H9 (cell line): ENCODE measurements at regions not wholly inside any gene's neighbourhood (a gene's known extent, or its start where the extent isn't known, plus 50 kb on each side); places are given as distances from the start of the nearest gene placed in this dataset.

Source experiments
- DNase-seq: peaks from one replicate; pipeline ENCODE4 v3.0.0-alpha.2; 2017
- H2AFZ ChIP-seq: one replicate; pipeline ENCODE4 v1.6.1; 2013; ENCODE audit warnings: mild to moderate bottlenecking, low read length, control low read depth, moderate library complexity
- H2AK5ac ChIP-seq: 2 replicates; pipeline ENCODE4 v1.6.1; 2013; ENCODE audit warnings: low read length, control low read depth, mixed read lengths; ENCODE audit not compliant: insufficient read length
- H2BK120ac ChIP-seq: one replicate; pipeline ENCODE4 v1.6.1; 2013; ENCODE audit warnings: low read depth, mild to moderate bottlenecking, low read length, control low read depth, inconsistent platforms; ENCODE audit not compliant: poor library complexity, severe bottlenecking
- H2BK12ac ChIP-seq: 2 replicates; pipeline ENCODE4 v1.6.1; 2013; ENCODE audit warnings: low read length, control low read depth, mixed read lengths, low read depth; ENCODE audit not compliant: insufficient read length
- H2BK15ac ChIP-seq: 2 replicates; pipeline ENCODE4 v1.6.1; 2013; ENCODE audit warnings: low read depth, low read length, control low read depth
- H2BK20ac ChIP-seq: one replicate; pipeline ENCODE4 v1.6.1; 2013; ENCODE audit warnings: low read depth, mild to moderate bottlenecking, low read length, control low read depth, inconsistent platforms; ENCODE audit not compliant: poor library complexity, severe bottlenecking
- H2BK5ac ChIP-seq: 2 replicates; pipeline ENCODE4 v1.6.1; 2013; ENCODE audit warnings: low read length, control low read depth, mixed read lengths; ENCODE audit not compliant: insufficient read length
- H3K14ac ChIP-seq: 2 replicates; pipeline ENCODE4 v1.6.1; 2013; ENCODE audit warnings: low read length, control low read depth; ENCODE audit not compliant: insufficient read depth
- H3K18ac ChIP-seq: 2 replicates; pipeline ENCODE4 v1.6.1; 2013; ENCODE audit warnings: low read depth, mild to moderate bottlenecking, mixed read lengths, low read length, control low read depth; ENCODE audit not compliant: insufficient read length
- H3K23ac ChIP-seq: 2 replicates; pipeline ENCODE4 v1.6.1; 2013; ENCODE audit warnings: low read length, control low read depth, mixed read lengths, low read depth; ENCODE audit not compliant: insufficient read length
- H3K23me2 ChIP-seq: 2 replicates; pipeline ENCODE4 v1.6.1; 2013; ENCODE audit warnings: low read depth, mild to moderate bottlenecking, mixed read lengths, low read length, control low read depth; ENCODE audit not compliant: insufficient read length, poor library complexity, severe bottlenecking
- H3K27ac ChIP-seq: 2 replicates; pipeline ENCODE4 v1.5.1; 2013; ENCODE audit warnings: low read length, control low read depth, mixed read lengths, low read depth; ENCODE audit not compliant: insufficient read length
- H3K27me3 ChIP-seq: 2 replicates; pipeline ENCODE4 v1.6.1; 2013; ENCODE audit warnings: low read length, control low read depth, inconsistent platforms; ENCODE audit not compliant: insufficient read depth
- H3K4ac ChIP-seq: 2 replicates; pipeline ENCODE4 v1.6.1; 2013; ENCODE audit warnings: low read depth, mild to moderate bottlenecking, control low read depth, inconsistent platforms, low read length, moderate library complexity
- H3K4me1 ChIP-seq: 2 replicates; pipeline ENCODE4 v1.6.1; 2013; ENCODE audit warnings: low read length, control low read depth, inconsistent platforms; ENCODE audit not compliant: insufficient read depth
- H3K4me2 ChIP-seq: 2 replicates; pipeline ENCODE4 v1.6.1; 2013; ENCODE audit warnings: low read length, control low read depth, mixed read lengths; ENCODE audit not compliant: insufficient read length, insufficient read depth
- H3K56ac ChIP-seq: 2 replicates; pipeline ENCODE4 v1.6.1; 2013; ENCODE audit warnings: low read depth, mild to moderate bottlenecking, mixed read lengths, low read length, control low read depth; ENCODE audit not compliant: insufficient read length
- H3K79me1 ChIP-seq: 2 replicates; pipeline ENCODE4 v1.6.1; 2013; ENCODE audit warnings: low read depth, mild to moderate bottlenecking, moderate library complexity, low read length, control low read depth, inconsistent platforms; ENCODE audit not compliant: insufficient read depth, poor library complexity, severe bottlenecking
- H3K79me2 ChIP-seq: 2 replicates; pipeline ENCODE4 v1.6.1; 2013; ENCODE audit warnings: low read length, control low read depth, inconsistent platforms; ENCODE audit not compliant: insufficient read depth
- H3K9ac ChIP-seq: 2 replicates; pipeline ENCODE4 v1.6.1; 2013; ENCODE audit warnings: low read length, control low read depth, mixed read lengths; ENCODE audit not compliant: insufficient read length; ENCODE audit errors: extremely low read depth
- H3K9me3 ChIP-seq: one replicate; pipeline ENCODE4 v1.6.1; 2013; ENCODE audit warnings: low read depth, low read length, inconsistent platforms; ENCODE audit not compliant: control insufficient read depth
- H3T11ph ChIP-seq: one replicate; pipeline ENCODE4 v1.6.1; 2013; ENCODE audit warnings: mild to moderate bottlenecking, low read length, control low read depth, inconsistent platforms
- H4K20me1 ChIP-seq: one replicate; pipeline ENCODE4 v1.6.1; 2013; ENCODE audit not compliant: control insufficient read depth, insufficient read length, insufficient read depth
- H4K5ac ChIP-seq: 2 replicates; pipeline ENCODE4 v1.6.1; 2013; ENCODE audit warnings: low read depth, mild to moderate bottlenecking, mixed read lengths, low read length, control low read depth; ENCODE audit not compliant: insufficient read length
- H4K8ac ChIP-seq: replicated peaks from 2 replicates; pipeline ENCODE4 v1.6.1; 2013; ENCODE audit warnings: low read length, control low read depth, mixed read lengths, low read depth; ENCODE audit not compliant: insufficient read length
- H4K91ac ChIP-seq: 2 replicates; pipeline ENCODE4 v1.6.1; 2013; ENCODE audit warnings: low read depth, mild to moderate bottlenecking, moderate library complexity, mixed read lengths, low read length, control low read depth; ENCODE audit not compliant: insufficient read length
- H3K27ac Mint-ChIP-seq, 3 experiments: 2 replicates in 2 of 3; 3 replicates in 1 of 3; pipeline ENCODE4 v1.8.0; 2020 to 2021; ENCODE audit warnings: mixed read lengths in 3 of 3, mild to moderate bottlenecking in 1 of 3, moderate library complexity in 1 of 3
- H3K27me3 Mint-ChIP-seq: 2 replicates; pipeline ENCODE4 v1.8.0; 2021; ENCODE audit warnings: low read depth, mild to moderate bottlenecking, moderate library complexity, mixed read lengths
- H3K36me3 Mint-ChIP-seq, 3 experiments: 2 replicates in 2 of 3; 3 replicates in 1 of 3; pipeline ENCODE4 v1.8.0; 2020 to 2021; ENCODE audit warnings: low read depth in 3 of 3, mixed read lengths in 3 of 3; ENCODE audit not compliant: insufficient read depth in 1 of 3
- H3K4me1 Mint-ChIP-seq, 2 experiments: 2 replicates each; pipeline ENCODE4 v1.8.0; 2020; ENCODE audit warnings: mixed read lengths in 2 of 2
- H3K4me3 Mint-ChIP-seq, 2 experiments: 2 replicates in 1 of 2; 3 replicates in 1 of 2; pipeline ENCODE4 v1.8.0; 2020 to 2021; ENCODE audit warnings: mild to moderate bottlenecking in 2 of 2, mixed read lengths in 2 of 2, moderate library complexity in 1 of 2
- H3K9me3 Mint-ChIP-seq, 2 experiments: 2 replicates in 1 of 2; 3 replicates in 1 of 2; pipeline ENCODE4 v1.8.0; 2020; ENCODE audit warnings: mild to moderate bottlenecking in 2 of 2, mixed read lengths in 2 of 2, moderate library complexity in 1 of 2
- WGBS: extraction: QIAGEN DNeasy Blood & Tissue Kit; methylation state at CpG from one replicate; pipeline ENCODE4 v1.1.7; 2013; ENCODE audit warnings: missing lambda C conversion rate, low lambda C conversion rate, mixed read lengths; ENCODE audit not compliant: insufficient read length; ENCODE audit errors: extremely low coverage; 5-methylcytosine and 5-hydroxymethylcytosine counted together
- TF ChIP-seq, protein P1 (sequence below): fragments of 200-600 bp; sonication (generic); conservative IDR thresholded peaks from 3 replicates; pipeline ENCODE4 v1.8.0; 2021; ENCODE audit warnings: antibody characterized with exemption, mild to moderate bottlenecking

DNA sequence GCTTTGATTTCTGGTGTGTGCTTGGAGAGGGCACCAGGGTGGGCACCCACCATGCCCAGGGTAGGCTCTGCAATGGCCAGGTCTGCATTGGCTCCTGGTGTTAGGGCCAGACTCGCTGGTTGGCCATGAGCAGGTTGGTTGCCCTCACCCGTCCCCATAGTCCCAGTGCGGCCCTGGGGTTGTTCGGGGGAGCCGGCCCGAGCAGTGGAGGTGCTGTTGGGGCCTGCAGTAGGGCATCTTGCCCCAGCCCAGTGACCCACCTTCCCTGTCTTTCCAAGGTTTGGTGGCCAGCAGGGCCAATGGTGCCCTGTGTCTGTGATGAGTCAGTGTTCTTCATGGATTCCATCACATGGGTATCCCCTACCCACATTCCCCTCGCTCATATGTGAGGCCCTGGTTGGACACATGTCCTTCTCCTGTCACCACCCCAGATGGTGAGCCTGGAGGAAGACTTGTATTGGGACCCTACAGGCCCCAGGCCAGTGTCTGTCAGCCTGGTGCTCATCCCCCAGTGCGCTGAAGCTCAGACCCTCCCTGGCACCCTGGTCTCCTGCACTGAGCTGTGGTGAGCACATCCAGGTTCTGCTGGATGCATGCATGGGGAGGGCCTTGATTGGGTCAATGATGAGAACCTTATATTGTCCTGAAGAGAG lies 190.1 kb downstream of the UBE3A start:
- Histone ChIP-seq H2AK5ac (no peak overlapping the region), H2BK12ac (no peak overlapping the region), H2BK5ac (no peak overlapping the region), H3K27me3 (no peaks in the 10 kb centered on the region), H3K4me2 (no peak overlapping the region), H3K79me2 (no peaks in the 10 kb centered on the region), H3K56ac (no peak overlapping the region), H4K5ac (no peak overlapping the region), H2AFZ (no peak overlapping the region), H2BK20ac (no peak overlapping the region), H3K4me1 (no peaks in the 10 kb centered on the region), H3K18ac (no peak overlapping the region), H3K79me1 (no peaks in the 10 kb centered on the region), H3K23me2 (no peaks in the 10 kb centered on the region), H4K8ac (no peak overlapping the region), H3K27ac (no peak overlapping the region), H3K4ac (no peak overlapping the region), H2BK15ac (no peak overlapping the region), H4K91ac (no peak overlapping the region), H2BK120ac (no peak overlapping the region), H3K23ac (no peak overlapping the region), H3K9me3 (peaks cover 57% of the 10 kb centered on the region), H3T11ph (no peak overlapping the region), H4K20me1 (no peaks in the 10 kb centered on the region), H3K9ac (no peak overlapping the region), H3K14ac (no peak overlapping the region)
- Mint-ChIP-seq H3K36me3 (peaks cover 0 to 8% (median 7%) of the 10 kb centered on the region in 3 experiments; a peak in 2 of 7 replicates), H3K27me3 (no peaks in the 10 kb centered on the region), H3K9me3 (peaks cover 55 to 71% of the 10 kb centered on the region in 2 experiments), H3K27ac (no peak overlapping the region), H3K4me3 (no peak overlapping the region), H3K4me1 (no peaks in the 10 kb centered on the region)
- DNase-seq = peak; percentile 8
- TF ChIP-seq, protein P1, sequence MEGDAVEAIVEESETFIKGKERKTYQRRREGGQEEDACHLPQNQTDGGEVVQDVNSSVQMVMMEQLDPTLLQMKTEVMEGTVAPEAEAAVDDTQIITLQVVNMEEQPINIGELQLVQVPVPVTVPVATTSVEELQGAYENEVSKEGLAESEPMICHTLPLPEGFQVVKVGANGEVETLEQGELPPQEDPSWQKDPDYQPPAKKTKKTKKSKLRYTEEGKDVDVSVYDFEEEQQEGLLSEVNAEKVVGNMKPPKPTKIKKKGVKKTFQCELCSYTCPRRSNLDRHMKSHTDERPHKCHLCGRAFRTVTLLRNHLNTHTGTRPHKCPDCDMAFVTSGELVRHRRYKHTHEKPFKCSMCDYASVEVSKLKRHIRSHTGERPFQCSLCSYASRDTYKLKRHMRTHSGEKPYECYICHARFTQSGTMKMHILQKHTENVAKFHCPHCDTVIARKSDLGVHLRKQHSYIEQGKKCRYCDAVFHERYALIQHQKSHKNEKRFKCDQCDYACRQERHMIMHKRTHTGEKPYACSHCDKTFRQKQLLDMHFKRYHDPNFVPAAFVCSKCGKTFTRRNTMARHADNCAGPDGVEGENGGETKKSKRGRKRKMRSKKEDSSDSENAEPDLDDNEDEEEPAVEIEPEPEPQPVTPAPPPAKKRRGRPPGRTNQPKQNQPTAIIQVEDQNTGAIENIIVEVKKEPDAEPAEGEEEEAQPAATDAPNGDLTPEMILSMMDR = no peak
- WGBS = no CpG with 5 or more reads among the region's 8 CpGs
